GM18498 (cell line): ENCODE measurements at regions not wholly inside any gene's neighbourhood (a gene's known extent, or its start where the extent isn't known, plus 50 kb on each side); places are given as distances from the start of the nearest gene placed in this dataset.

ENCODE experiments used
- ATAC-seq: cut with Tn5 transposase; IDR thresholded peaks from one replicate; pipeline ENCODE4 v1.9.1; 2021; ENCODE audit warnings: mild to moderate bottlenecking, moderate library complexity; ENCODE audit not compliant: unreplicated experiment

GRCh38 chr14:61891810-61892209 is 129.6 kb downstream of the SNAPC1 start:
- ATAC-seq, result no peak

- ATAC-seq, result no peak
These were observed 131.2 kb downstream of the SNAPC1 start for GRCh38 chr14:61893371-61893940.

GRCh38 chr14:61894452-61895077 is 132.3 kb downstream of the SNAPC1 start:
- ATAC-seq, result peak; percentile 36

GRCh38 chr14:61897300-61897699 is 135.1 kb downstream of the SNAPC1 start:
- ATAC-seq, result no peak

GRCh38 chr14:61898568-61898967 is 136.3 kb downstream of the SNAPC1 start:
- ATAC-seq, result no peak

GRCh38 chr14:61899497-61899896 is 137.3 kb downstream of the SNAPC1 start:
- no peak for ATAC-seq

- no peak for ATAC-seq
These were observed 142.7 kb downstream of the SNAPC1 start for GRCh38 chr14:61904946-61905345.

GRCh38 chr14:61911574-61911973 is 149.4 kb downstream of the SNAPC1 start:
- ATAC-seq, result no peak

- ATAC-seq, result no peak
These were observed 156.8 kb downstream of the SNAPC1 start for GRCh38 chr14:61918998-61919397.

GRCh38 chr14:61923348-61923747 is 161.1 kb downstream of the SNAPC1 start:
- no peak for ATAC-seq

- no peak for ATAC-seq
These were observed 162.8 kb downstream of the SNAPC1 start for GRCh38 chr14:61925043-61925442.

GRCh38 chr14:61925732-61926435 is 163.7 kb downstream of the SNAPC1 start:
- no peak for ATAC-seq

- ATAC-seq, result no peak
These were observed 164.8 kb downstream of the SNAPC1 start for GRCh38 chr14:61927060-61927459.

GRCh38 chr14:61927520-61927919 is 165.3 kb downstream of the SNAPC1 start:
- ATAC-seq, result no peak

GRCh38 chr14:61928300-61928699 is 166.1 kb downstream of the SNAPC1 start:
- no peak for ATAC-seq

GRCh38 chr14:61928701-61929100 is 166.5 kb downstream of the SNAPC1 start:
- no peak for ATAC-seq

- no peak for ATAC-seq
These were observed 167.4 kb downstream of the SNAPC1 start for GRCh38 chr14:61929651-61930050.

GRCh38 chr14:61930101-61930857 is 168.1 kb downstream of the SNAPC1 start:
- ATAC-seq, result no peak

GRCh38 chr14:61932974-61933373 is 170.8 kb downstream of the SNAPC1 start:
- ATAC-seq, result no peak

- no peak for ATAC-seq
These were observed 172.2 kb downstream of the SNAPC1 start for GRCh38 chr14:61934385-61934784.

GRCh38 chr14:61939776-61940175 is 177.6 kb downstream of the SNAPC1 start:
- no peak for ATAC-seq
